Heart right ventricle (tissue), 16 donors: ENCODE measurements at regions not wholly inside any gene's neighbourhood (a gene's known extent, or its start where the extent isn't known, plus 50 kb on each side); places are given as distances from the start of the nearest gene placed in this dataset.

Experiments
- ATAC-seq, 8 donors: fragments of 200-7000 bp; cut with Tn5 transposase; one replicate each; pipeline ENCODE4 v1.9.1; 2020; ENCODE audit warnings: mild to moderate bottlenecking in 8 of 8, moderate library complexity in 8 of 8, moderate number of reproducible peaks in 1 of 8
- DNase-seq, 2 donors: peaks; one replicate each; pipeline ENCODE4 v3.0.0-alpha.2; 2020
- H3K27ac ChIP-seq, 10 donors: fragments of 200-600 bp; sonication (generic) in 2 of 10; one replicate each; pipeline versions ENCODE4 v1.5.0 to v1.8.0; 2020 to 2022; ENCODE audit warnings: mild to moderate bottlenecking in 3 of 10
- H3K27me3 ChIP-seq, 7 donors: fragments of 200-600 bp; one replicate each; pipeline ENCODE4 v1.8.0; 2021 to 2022; ENCODE audit warnings: mild to moderate bottlenecking in 2 of 7
- H3K36me3 ChIP-seq, 9 donors: fragments of 200-600 bp; sonication (generic) in 1 of 9; one replicate each; pipeline versions ENCODE4 v1.5.0 to v1.8.0; 2020 to 2022; ENCODE audit warnings: mild to moderate bottlenecking in 2 of 9
- H3K4me1 ChIP-seq, 9 donors: fragments of 200-600 bp; sonication (generic) in 1 of 9; one replicate each; pipeline versions ENCODE4 v1.5.0 to v1.8.0; 2020 to 2022; ENCODE audit warnings: mild to moderate bottlenecking in 4 of 9
- H3K4me3 ChIP-seq, 10 donors: fragments of 200-600 bp; sonication (generic) in 2 of 10; one replicate each; pipeline versions ENCODE4 v1.5.0 to v1.8.0; 2020 to 2022; ENCODE audit warnings: mild to moderate bottlenecking in 7 of 10, moderate library complexity in 2 of 10
- H3K9me3 ChIP-seq, 11 donors: fragments of 200-600 bp in 10 of 11; sonication (generic) in 2 of 11; one replicate each; pipeline versions ENCODE4 v1.5.0 to v1.8.0; 2013 to 2022; ENCODE audit warnings: mild to moderate bottlenecking in 2 of 11, control low read depth in 1 of 11, moderate library complexity in 1 of 11
- CTCF ChIP-seq, 9 donors: fragments of 200-600 bp; sonication (generic) in 2 of 9; IDR thresholded peaks; one replicate each; pipeline versions ENCODE4 v1.5.0 to v1.8.0; 2021 to 2022; ENCODE audit warnings: antibody characterized with exemption in 9 of 9, mild to moderate bottlenecking in 5 of 9, moderate library complexity in 1 of 9
- WGBS, 2 donors: extraction: QIAGEN DNeasy Blood & Tissue Kit; methylation state at CpG; one replicate each; pipeline ENCODE4 v1.1.7; 2013; ENCODE audit warnings: inconsistent platforms in 1 of 2; 5-methylcytosine and 5-hydroxymethylcytosine counted together
- intact Hi-C, 10 donors: fragments of 100-400 bp; cut with DNase I; formaldehyde crosslinking; loops; one replicate each; pipeline versions ENCODE4 v1.11.1 to v1.14.2; 2022
- donor health status: Arrhythmogenic right ventricular cardiomyopathy.
- donor health status: ischemic (EF 13 %, LVEDD 7.1; RV severe dilation, severe dysfunction).
- donor health status: healthy with polysubstance abuse.
- donor health status: DM: no; HTN: yes; CAD: no.
- donor health status: DM: no; HTN: no; CAD: no.
- donor health status: ischemic (EF 25% LVEDD 6.9; RV normal size, moderate dysfunction).
- donor health status: ischemic (EF 25% LVEDD 5.7; RV mildly dilated, moderate dysfunction).
- donor health status: healthy.
- donor health status: DM: yes; HTN: yes; CAD: no.
- donor health status: Ischemic cardiomyopathy.
- donor health status: ischemic (EF 35%, LVEDD 5.7; RV mildly dilated, moderate dysfunction).
- donor health status: nonischemic (EF 11% LVEDD 7.7; RV severe dilation, severe dysfunction).
- donor health status: DM: yes; HTN: yes; CAD: no.
- donor health status: PGD.
- donor health status: ischemic (EF 29% LVEDD 5.4; RV normal size, mild dysfunction).
- donor health status: nonischemic (EF 23%, LVEDD 6.1; RV moderate dilation, normal function).

- H3K4me1 ChIP-seq, result no peaks in the 10 kb centered on the region
- no peak for DNase-seq
- peaks cover 0 to 64% (median 34%) of the 10 kb centered on the region in 7 donors for H3K27me3 ChIP-seq
- no peaks in the 10 kb centered on the region for H3K36me3 ChIP-seq
- no peaks in the 10 kb centered on the region for H3K9me3 ChIP-seq
- TF ChIP-seq CTCF (IDR thresholded peaks at IDR 0.05), result no peak
- 90 to 93% methylated on average over 6 of the region's 6 CpGs for WGBS, 2 donors
- no peak overlapping the region for H3K27ac ChIP-seq
- intact Hi-C loops, result no loop called here
- no peak overlapping the region for H3K4me3 ChIP-seq
- ATAC-seq, result no peak
Observed at GRCh38 chr3:182692021-182692420, 101.3 kb upstream of the ATP11B start.

GRCh38 chr3:182692695-182693094 is 100.6 kb upstream of the ATP11B start:
- DNase-seq (no peak), ATAC-seq (no peak)
- no peak overlapping the region for H3K27ac ChIP-seq
- H3K4me1 ChIP-seq, result no peaks in the 10 kb centered on the region
- no peaks in the 10 kb centered on the region for H3K36me3 ChIP-seq
- H3K9me3 ChIP-seq, result no peaks in the 10 kb centered on the region
- peaks cover 0 to 57% (median 32%) of the 10 kb centered on the region in 7 donors for H3K27me3 ChIP-seq
- H3K4me3 ChIP-seq, result no peak overlapping the region
- WGBS, 2 donors, result 81 to 85% methylated on average over 1 of the region's 1 CpG
- intact Hi-C loops, result no loop called here
- no peak for TF ChIP-seq CTCF (IDR thresholded peaks at IDR 0.05)

GRCh38 chr3:182693723-182694122 is 99.6 kb upstream of the ATP11B start:
- Histone ChIP-seq H3K36me3 (no peaks in the 10 kb centered on the region), H3K27me3 (peaks cover 0 to 53% (median 26%) of the 10 kb centered on the region in 7 donors), H3K27ac (no peak overlapping the region), H3K4me1 (no peaks in the 10 kb centered on the region), H3K4me3 (no peak overlapping the region), H3K9me3 (no peaks in the 10 kb centered on the region)
- DNase-seq, result no peak
- WGBS, 2 donors, result 85 to 92% methylated on average over 3 of the region's 3 CpGs
- no peak for TF ChIP-seq CTCF (IDR thresholded peaks at IDR 0.05)
- no peak for ATAC-seq
- intact Hi-C loops, result no loop called here

GRCh38 chr3:182696916-182697315 is 96.4 kb upstream of the ATP11B start:
- DNase-seq (no peak), ATAC-seq (no peak)
- no peaks in the 10 kb centered on the region for H3K4me1 ChIP-seq
- 67 to 69% methylated on average over 3 of the region's 3 CpGs for WGBS, 2 donors
- TF ChIP-seq CTCF (IDR thresholded peaks at IDR 0.05), result no peak
- no peaks in the 10 kb centered on the region for H3K36me3 ChIP-seq
- intact Hi-C loops, result no loop called here
- H3K27me3 ChIP-seq, result peaks cover 0 to 45% (median 19%) of the 10 kb centered on the region in 7 donors
- H3K4me3 ChIP-seq, result no peak overlapping the region
- H3K27ac ChIP-seq, result no peak overlapping the region
- H3K9me3 ChIP-seq, result no peaks in the 10 kb centered on the region
